GM23338 (cell line): ENCODE measurements at regions not wholly inside any gene's neighbourhood (a gene's known extent, or its start where the extent isn't known, plus 50 kb on each side); places are given as distances from the start of the nearest gene placed in this dataset.

Experiments
- ATAC-seq: fragments of 200-7000 bp; cut with Tn5 transposase; 3 replicates; pipeline ENCODE4 v1.9.1; 2020
- DNase-seq: peaks from one replicate; pipeline ENCODE4 v3.0.0-alpha.2; 2015; ENCODE audit warnings: low spot score
- H2AFZ ChIP-seq: fragments of 200-600 bp; sonication (generic); 2 replicates; pipeline ENCODE4 v1.8.0; 2016; ENCODE audit warnings: antibody characterized with exemption, mild to moderate bottlenecking, moderate library complexity
- H3F3A ChIP-seq: fragments of 200-600 bp; sonication (generic); replicated peaks from 2 replicates; pipeline ENCODE4 v1.8.0; 2017; ENCODE audit warnings: antibody characterized with exemption, mixed run types, low read depth
- H3K27ac ChIP-seq: fragments of 200-600 bp; sonication (generic); 2 replicates; pipeline ENCODE4 v1.6.1; 2016; ENCODE audit warnings: low read depth
- H3K27me3 ChIP-seq: fragments of 200-600 bp; sonication (generic); 2 replicates; pipeline ENCODE4 v1.8.0; 2016; ENCODE audit warnings: mild to moderate bottlenecking, mixed run types, moderate library complexity; ENCODE audit not compliant: insufficient read depth
- H3K36me3 ChIP-seq: fragments of 200-600 bp; sonication (generic); 2 replicates; pipeline ENCODE4 v1.8.0; 2016; ENCODE audit warnings: mild to moderate bottlenecking; ENCODE audit not compliant: insufficient read depth
- H3K4me1 ChIP-seq: fragments of 200-600 bp; sonication (generic); 2 replicates; pipeline ENCODE4 v1.8.0; 2016; ENCODE audit warnings: mild to moderate bottlenecking, moderate library complexity; ENCODE audit not compliant: insufficient read depth
- H3K4me2 ChIP-seq: fragments of 200-600 bp; sonication (generic); 2 replicates; pipeline ENCODE4 v1.7.1; 2017; ENCODE audit warnings: mixed run types
- H3K4me3 ChIP-seq: fragments of 200-600 bp; sonication (generic); 2 replicates; pipeline ENCODE4 v1.6.1; 2016; ENCODE audit warnings: mixed run types
- H3K79me2 ChIP-seq: fragments of 200-600 bp; sonication (generic); replicated peaks from 2 replicates; pipeline ENCODE4 v1.8.0; 2017; ENCODE audit warnings: mild to moderate bottlenecking; ENCODE audit not compliant: insufficient read depth
- H3K9me2 ChIP-seq: fragments of 200-600 bp; sonication (generic); 2 replicates; pipeline ENCODE4 v1.8.0; 2017; ENCODE audit not compliant: insufficient read depth
- H4K20me1 ChIP-seq: fragments of 200-600 bp; sonication (generic); replicated peaks from 2 replicates; pipeline ENCODE4 v1.8.0; 2017; ENCODE audit warnings: mild to moderate bottlenecking; ENCODE audit not compliant: insufficient read depth
- H3K27ac Mint-ChIP-seq: 2 replicates; pipeline ENCODE4 v1.8.0; 2020; ENCODE audit warnings: inconsistent platforms, mild to moderate bottlenecking, moderate library complexity, mixed read lengths
- H3K27me3 Mint-ChIP-seq: 3 replicates; pipeline ENCODE4 v1.8.0; 2022; ENCODE audit warnings: low read depth, mild to moderate bottlenecking, moderate library complexity, mixed read lengths, inconsistent platforms; ENCODE audit not compliant: insufficient read depth, poor library complexity
- H3K36me3 Mint-ChIP-seq: 3 replicates; pipeline ENCODE4 v1.8.0; 2021; ENCODE audit warnings: low read depth, mild to moderate bottlenecking, inconsistent platforms, moderate library complexity, mixed read lengths
- H3K4me1 Mint-ChIP-seq: 3 replicates; pipeline ENCODE4 v1.8.0; 2020; ENCODE audit warnings: mild to moderate bottlenecking, inconsistent platforms, mixed read lengths
- H3K4me3 Mint-ChIP-seq: 3 replicates; pipeline ENCODE4 v1.8.0; 2021; ENCODE audit warnings: moderate library complexity, mild to moderate bottlenecking, inconsistent platforms, mixed read lengths
- H3K9me3 Mint-ChIP-seq: 3 replicates; pipeline ENCODE4 v1.8.0; 2020; ENCODE audit warnings: moderate library complexity, mild to moderate bottlenecking, inconsistent platforms, mixed read lengths
- CREB1 ChIP-seq: fragments of 250-450 bp; sonication (Bioruptor Pico); IDR thresholded peaks from 2 replicates; pipeline ENCODE4 v1.5.0; 2020; ENCODE audit warnings: low read depth, mild to moderate bottlenecking, moderate library complexity
- EZH2 ChIP-seq: fragments of 200-600 bp; sonication (generic); IDR thresholded peaks from one replicate; pipeline ENCODE4 v1.8.0; 2017; ENCODE audit warnings: antibody characterized with exemption, mild to moderate bottlenecking, low read depth; ENCODE audit not compliant: unreplicated experiment
- JUNB ChIP-seq: IDR thresholded peaks from one replicate; pipeline ENCODE4 v1.6.1; 2016; ENCODE audit warnings: antibody characterized with exemption; ENCODE audit not compliant: unreplicated experiment
- NANOG ChIP-seq: IDR thresholded peaks from 2 replicates; pipeline ENCODE4 v1.6.1; 2016; ENCODE audit warnings: antibody characterized with exemption, borderline replicate concordance
- POLR2AphosphoS5 ChIP-seq: IDR thresholded peaks from 2 replicates; pipeline ENCODE4 v1.6.1; 2016; ENCODE audit warnings: antibody characterized with exemption, low read depth
- ZNF114 ChIP-seq: fragments of 250-450 bp; sonication (Bioruptor Pico); IDR thresholded peaks from 2 replicates; pipeline ENCODE4 v1.5.0; 2020; ENCODE audit warnings: mild to moderate bottlenecking, moderate library complexity
- ZNF331 ChIP-seq: fragments of 250-450 bp; sonication (Bioruptor Pico); IDR thresholded peaks from 2 replicates; pipeline ENCODE4 v1.5.0; 2020; ENCODE audit warnings: low read depth, mild to moderate bottlenecking, moderate library complexity
- TF ChIP-seq, protein P1 (sequence below), 2 experiments: fragments of 200-600 bp in 1 of 2; sonication (generic) in 1 of 2; conservative IDR thresholded peaks; 2 replicates each; pipeline versions ENCODE4 v1.5.1 to v1.6.1; 2016 to 2017; ENCODE audit warnings: antibody characterized with exemption in 2 of 2, low read depth in 2 of 2, mild to moderate bottlenecking in 2 of 2, moderate library complexity in 1 of 2
- TF ChIP-seq, protein P2 (sequence below): fragments of 250-450 bp; sonication (Bioruptor Pico); IDR thresholded peaks from 2 replicates; pipeline ENCODE4 v1.5.0; 2020; ENCODE audit warnings: mild to moderate bottlenecking, moderate library complexity

GRCh38 chr6:137413482-137413881 lies 80.7 kb downstream of the OLIG3 start:
- peaks cover 8% of the 10 kb centered on the region for H3K27me3 Mint-ChIP-seq
- DNase-seq: no peak

GRCh38 chr6:137412562-137412961 lies 81.6 kb downstream of the OLIG3 start:
- Mint-ChIP-seq H3K27me3 (peaks cover 8% of the 10 kb centered on the region), H3K36me3 (no peaks in the 10 kb centered on the region; the same call in 2 of the 3 replicates), H3K4me1 (peaks cover 35% of the 10 kb centered on the region), H3K4me3 (no peak overlapping the region), H3K27ac (no peak overlapping the region), H3K9me3 (peaks cover 3% of the 10 kb centered on the region; the same call in 1 of the 3 replicates)
- no peaks in the 10 kb centered on the region for H3K79me2 ChIP-seq
- no peak overlapping the region for H3K27ac ChIP-seq
- no peaks in the 10 kb centered on the region for H4K20me1 ChIP-seq
- no peak for DNase-seq
- no peak overlapping the region for H3K4me2 ChIP-seq
- no peaks in the 10 kb centered on the region for H3K27me3 ChIP-seq
- H3K36me3 ChIP-seq: no peaks in the 10 kb centered on the region
- H3K4me1 ChIP-seq: peaks cover 25% of the 10 kb centered on the region
- H3K4me3 ChIP-seq: no peak overlapping the region
- H3K9me2 ChIP-seq: no peaks in the 10 kb centered on the region
- no peak for ATAC-seq
- H3F3A ChIP-seq: no peaks in the 10 kb centered on the region
- no peak for TF ChIP-seq EZH2
- no peak for TF ChIP-seq ZNF114 (CRISPR knock-in tag)
- TF ChIP-seq JUNB: no peak
- TF ChIP-seq, protein P1, sequence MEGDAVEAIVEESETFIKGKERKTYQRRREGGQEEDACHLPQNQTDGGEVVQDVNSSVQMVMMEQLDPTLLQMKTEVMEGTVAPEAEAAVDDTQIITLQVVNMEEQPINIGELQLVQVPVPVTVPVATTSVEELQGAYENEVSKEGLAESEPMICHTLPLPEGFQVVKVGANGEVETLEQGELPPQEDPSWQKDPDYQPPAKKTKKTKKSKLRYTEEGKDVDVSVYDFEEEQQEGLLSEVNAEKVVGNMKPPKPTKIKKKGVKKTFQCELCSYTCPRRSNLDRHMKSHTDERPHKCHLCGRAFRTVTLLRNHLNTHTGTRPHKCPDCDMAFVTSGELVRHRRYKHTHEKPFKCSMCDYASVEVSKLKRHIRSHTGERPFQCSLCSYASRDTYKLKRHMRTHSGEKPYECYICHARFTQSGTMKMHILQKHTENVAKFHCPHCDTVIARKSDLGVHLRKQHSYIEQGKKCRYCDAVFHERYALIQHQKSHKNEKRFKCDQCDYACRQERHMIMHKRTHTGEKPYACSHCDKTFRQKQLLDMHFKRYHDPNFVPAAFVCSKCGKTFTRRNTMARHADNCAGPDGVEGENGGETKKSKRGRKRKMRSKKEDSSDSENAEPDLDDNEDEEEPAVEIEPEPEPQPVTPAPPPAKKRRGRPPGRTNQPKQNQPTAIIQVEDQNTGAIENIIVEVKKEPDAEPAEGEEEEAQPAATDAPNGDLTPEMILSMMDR (conservative IDR thresholded peaks at IDR 0.05; ENCODE audit: low read depth in 2 of 2): no peak
- no peak for TF ChIP-seq NANOG
- TF ChIP-seq ZNF331 (CRISPR knock-in tag): no peak
- TF ChIP-seq POLR2AphosphoS5: no peak
- no peak for TF ChIP-seq CREB1
- TF ChIP-seq, protein P2, sequence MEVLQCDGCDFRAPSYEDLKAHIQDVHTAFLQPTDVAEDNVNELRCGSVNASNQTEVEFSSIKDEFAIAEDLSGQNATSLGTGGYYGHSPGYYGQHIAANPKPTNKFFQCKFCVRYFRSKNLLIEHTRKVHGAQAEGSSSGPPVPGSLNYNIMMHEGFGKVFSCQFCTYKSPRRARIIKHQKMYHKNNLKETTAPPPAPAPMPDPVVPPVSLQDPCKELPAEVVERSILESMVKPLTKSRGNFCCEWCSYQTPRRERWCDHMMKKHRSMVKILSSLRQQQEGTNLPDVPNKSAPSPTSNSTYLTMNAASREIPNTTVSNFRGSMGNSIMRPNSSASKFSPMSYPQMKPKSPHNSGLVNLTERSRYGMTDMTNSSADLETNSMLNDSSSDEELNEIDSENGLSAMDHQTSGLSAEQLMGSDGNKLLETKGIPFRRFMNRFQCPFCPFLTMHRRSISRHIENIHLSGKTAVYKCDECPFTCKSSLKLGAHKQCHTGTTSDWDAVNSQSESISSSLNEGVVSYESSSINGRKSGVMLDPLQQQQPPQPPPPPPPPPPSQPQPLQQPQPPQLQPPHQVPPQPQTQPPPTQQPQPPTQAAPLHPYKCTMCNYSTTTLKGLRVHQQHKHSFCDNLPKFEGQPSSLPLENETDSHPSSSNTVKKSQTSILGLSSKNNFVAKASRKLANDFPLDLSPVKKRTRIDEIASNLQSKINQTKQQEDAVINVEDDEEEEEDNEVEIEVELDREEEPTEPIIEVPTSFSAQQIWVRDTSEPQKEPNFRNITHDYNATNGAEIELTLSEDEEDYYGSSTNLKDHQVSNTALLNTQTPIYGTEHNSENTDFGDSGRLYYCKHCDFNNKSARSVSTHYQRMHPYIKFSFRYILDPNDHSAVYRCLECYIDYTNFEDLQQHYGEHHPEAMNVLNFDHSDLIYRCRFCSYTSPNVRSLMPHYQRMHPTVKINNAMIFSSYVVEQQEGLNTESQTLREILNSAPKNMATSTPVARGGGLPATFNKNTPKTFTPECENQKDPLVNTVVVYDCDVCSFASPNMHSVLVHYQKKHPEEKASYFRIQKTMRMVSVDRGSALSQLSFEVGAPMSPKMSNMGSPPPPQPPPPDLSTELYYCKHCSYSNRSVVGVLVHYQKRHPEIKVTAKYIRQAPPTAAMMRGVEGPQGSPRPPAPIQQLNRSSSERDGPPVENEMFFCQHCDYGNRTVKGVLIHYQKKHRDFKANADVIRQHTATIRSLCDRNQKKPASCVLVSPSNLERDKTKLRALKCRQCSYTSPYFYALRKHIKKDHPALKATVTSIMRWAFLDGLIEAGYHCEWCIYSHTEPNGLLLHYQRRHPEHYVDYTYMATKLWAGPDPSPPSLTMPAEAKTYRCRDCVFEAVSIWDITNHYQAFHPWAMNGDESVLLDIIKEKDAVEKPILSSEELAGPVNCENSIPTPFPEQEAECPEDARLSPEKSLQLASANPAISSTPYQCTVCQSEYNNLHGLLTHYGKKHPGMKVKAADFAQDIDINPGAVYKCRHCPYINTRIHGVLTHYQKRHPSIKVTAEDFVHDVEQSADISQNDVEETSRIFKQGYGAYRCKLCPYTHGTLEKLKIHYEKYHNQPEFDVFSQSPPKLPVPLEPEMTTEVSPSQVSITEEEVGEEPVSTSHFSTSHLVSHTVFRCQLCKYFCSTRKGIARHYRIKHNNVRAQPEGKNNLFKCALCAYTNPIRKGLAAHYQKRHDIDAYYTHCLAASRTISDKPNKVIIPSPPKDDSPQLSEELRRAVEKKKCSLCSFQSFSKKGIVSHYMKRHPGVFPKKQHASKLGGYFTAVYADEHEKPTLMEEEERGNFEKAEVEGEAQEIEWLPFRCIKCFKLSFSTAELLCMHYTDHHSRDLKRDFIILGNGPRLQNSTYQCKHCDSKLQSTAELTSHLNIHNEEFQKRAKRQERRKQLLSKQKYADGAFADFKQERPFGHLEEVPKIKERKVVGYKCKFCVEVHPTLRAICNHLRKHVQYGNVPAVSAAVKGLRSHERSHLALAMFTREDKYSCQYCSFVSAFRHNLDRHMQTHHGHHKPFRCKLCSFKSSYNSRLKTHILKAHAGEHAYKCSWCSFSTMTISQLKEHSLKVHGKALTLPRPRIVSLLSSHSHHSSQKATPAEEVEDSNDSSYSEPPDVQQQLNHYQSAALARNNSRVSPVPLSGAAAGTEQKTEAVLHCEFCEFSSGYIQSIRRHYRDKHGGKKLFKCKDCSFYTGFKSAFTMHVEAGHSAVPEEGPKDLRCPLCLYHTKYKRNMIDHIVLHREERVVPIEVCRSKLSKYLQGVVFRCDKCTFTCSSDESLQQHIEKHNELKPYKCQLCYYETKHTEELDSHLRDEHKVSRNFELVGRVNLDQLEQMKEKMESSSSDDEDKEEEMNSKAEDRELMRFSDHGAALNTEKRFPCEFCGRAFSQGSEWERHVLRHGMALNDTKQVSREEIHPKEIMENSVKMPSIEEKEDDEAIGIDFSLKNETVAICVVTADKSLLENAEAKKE: no peak
- H2AFZ ChIP-seq: peak overlapping the region; percentile 60; the same call in 1 of the 2 replicates

More at GRCh38 chr6:137413482-137413881, 80.7 kb downstream of the OLIG3 start:
- Histone ChIP-seq H2AFZ (no peak overlapping the region), H3K4me1 (peaks cover 25% of the 10 kb centered on the region), H3K27me3 (no peaks in the 10 kb centered on the region), H3K27ac (no peak overlapping the region), H3K36me3 (no peaks in the 10 kb centered on the region), H3K4me2 (no peak overlapping the region), H4K20me1 (no peaks in the 10 kb centered on the region), H3K9me2 (no peaks in the 10 kb centered on the region), H3K79me2 (no peaks in the 10 kb centered on the region), H3F3A (no peaks in the 10 kb centered on the region), H3K4me3 (no peak overlapping the region)
- TF ChIP-seq ZNF331 (CRISPR knock-in tag): no peak
- TF ChIP-seq JUNB: no peak
- TF ChIP-seq CREB1: no peak
- no peak for TF ChIP-seq POLR2AphosphoS5
- peaks cover 39% of the 10 kb centered on the region for H3K4me1 Mint-ChIP-seq
- H3K9me3 Mint-ChIP-seq: peaks cover 3% of the 10 kb centered on the region; the same call in 1 of the 3 replicates
- H3K27ac Mint-ChIP-seq: no peak overlapping the region
- no peaks in the 10 kb centered on the region; the same call in 2 of the 3 replicates for H3K36me3 Mint-ChIP-seq
- no peak overlapping the region for H3K4me3 Mint-ChIP-seq
- no peak for ATAC-seq
